ENCODE measurements at regions not wholly inside any gene's neighbourhood (a gene's known extent, or its start where the extent isn't known, plus 50 kb on each side); places are given as distances from the start of the nearest gene placed in this dataset.
"Not testable (repeated sequence)": the region's sequence is repeated elsewhere in the genome, so short reads cannot be mapped to it uniquely, and the experiment has no call there.

GRCh38 chr16:63882576-63882975 is 1239.3 kb downstream of the CDH11 start:
- DNase-seq (ENCODE audit: low read depth) = no peak
- TF ChIP-seq CTCF (conservative IDR thresholded peaks at IDR 0.05; ENCODE audit: low read depth, low read length) = no peak
- no peak overlapping the region for H3K4me3 ChIP-seq (ENCODE audit: low read depth, low read length)

GRCh38 chr16:63880948-63881347 is 1240.9 kb downstream of the CDH11 start:
- TF ChIP-seq CTCF (conservative IDR thresholded peaks at IDR 0.05; ENCODE audit: low read depth, low read length) = no peak
- DNase-seq (ENCODE audit: low read depth) = no peak
- no peak overlapping the region for H3K4me3 ChIP-seq (ENCODE audit: low read depth, low read length)

- TF ChIP-seq CTCF (conservative IDR thresholded peaks at IDR 0.05; ENCODE audit: low read depth, low read length) = no peak
- DNase-seq (ENCODE audit: low read depth) = no peak
- H3K4me3 ChIP-seq (ENCODE audit: low read depth, low read length) = no peak overlapping the region
Measured at GRCh38 chr16:63877401-63877800, 1244.5 kb downstream of the CDH11 start.

- H3K4me3 ChIP-seq (ENCODE audit: low read depth, low read length) = no peak overlapping the region
- no peak for TF ChIP-seq CTCF (conservative IDR thresholded peaks at IDR 0.05; ENCODE audit: low read depth, low read length)
- DNase-seq (ENCODE audit: low read depth) = no peak
Measured at GRCh38 chr16:63876103-63876502, 1245.8 kb downstream of the CDH11 start.

GRCh38 chr16:63860700-63861099 is 1261.2 kb downstream of the CDH11 start:
- not testable (repeated sequence) for DNase-seq (ENCODE audit: low read depth); H3K4me3 ChIP-seq (ENCODE audit: low read depth, low read length)

- no peak overlapping the region for H3K4me3 ChIP-seq (ENCODE audit: low read depth, low read length)
- TF ChIP-seq CTCF (conservative IDR thresholded peaks at IDR 0.05; ENCODE audit: low read depth, low read length) = no peak
- DNase-seq (ENCODE audit: low read depth) = no peak
Measured at GRCh38 chr16:63856537-63856936, 1265.3 kb downstream of the CDH11 start.

GRCh38 chr16:63850979-63851378 is 1270.9 kb downstream of the CDH11 start:
- H3K4me3 ChIP-seq (ENCODE audit: low read depth, low read length) = no peak overlapping the region
- no peak for TF ChIP-seq CTCF (conservative IDR thresholded peaks at IDR 0.05; ENCODE audit: low read depth, low read length)
- no peak for DNase-seq (ENCODE audit: low read depth)

- no peak for DNase-seq (ENCODE audit: low read depth)
- H3K4me3 ChIP-seq (ENCODE audit: low read depth, low read length) = no peak overlapping the region
- no peak for TF ChIP-seq CTCF (conservative IDR thresholded peaks at IDR 0.05; ENCODE audit: low read depth, low read length)
Measured at GRCh38 chr16:63841271-63841670, 1280.6 kb downstream of the CDH11 start.
